Kidney (tissue), 13 donors: ENCODE measurements at regions not wholly inside any gene's neighbourhood (a gene's known extent, or its start where the extent isn't known, plus 50 kb on each side); places are given as distances from the start of the nearest gene placed in this dataset.
"Not testable (repeated sequence)": the region's sequence is repeated elsewhere in the genome, so short reads cannot be mapped to it uniquely, and the experiment has no call there.

Experiments
- DNase-seq, 5 donors: peaks; one replicate each; pipeline ENCODE4 v3.0.0-alpha.2; 2013 to 2020
- FAIRE-seq: peaks from 2 replicates; lab custom pipeline; 2012; peaks lifted over from hg19 to GRCh38; lab: Jason Lieb, UNC
- H3K27ac ChIP-seq, 2 donors: one replicate each; pipeline ENCODE4 v1.7.0; 2013; ENCODE audit warnings: low read depth in 2 of 2, low read length in 2 of 2, inconsistent platforms in 1 of 2
- H3K27me3 ChIP-seq: one replicate; pipeline ENCODE4 v1.7.1; 2013; ENCODE audit warnings: low read length, inconsistent platforms; ENCODE audit not compliant: control insufficient read depth, insufficient read depth
- H3K36me3 ChIP-seq, 3 donors: one replicate each; pipeline versions ENCODE4 v1.7.0 to v1.7.1; 2013; ENCODE audit warnings: low read length in 3 of 3, control low read depth in 1 of 3, inconsistent platforms in 1 of 3; ENCODE audit not compliant: insufficient read depth in 3 of 3, control insufficient read depth in 2 of 3
- H3K4me1 ChIP-seq, 3 donors: one replicate each; pipeline versions ENCODE4 v1.7.0 to v1.7.1; 2013; ENCODE audit warnings: low read length in 3 of 3, inconsistent platforms in 1 of 3, low read depth in 1 of 3; ENCODE audit not compliant: control insufficient read depth in 2 of 3, insufficient read depth in 2 of 3
- H3K4me3 ChIP-seq, 3 donors: one replicate each; pipeline versions ENCODE4 v1.7.0 to v1.8.1; 2013; ENCODE audit warnings: low read length in 3 of 3, control low read depth in 1 of 3, inconsistent platforms in 1 of 3
- H3K9ac ChIP-seq, 3 donors: one replicate each; pipeline versions ENCODE4 v1.7.0 to v1.7.1; 2013; ENCODE audit warnings: low read length in 3 of 3, control low read depth in 1 of 3, inconsistent platforms in 1 of 3
- H3K9me3 ChIP-seq, 3 donors: one replicate each; pipeline versions ENCODE4 v1.7.0 to v1.7.1; 2013; ENCODE audit warnings: low read length in 3 of 3, control low read depth in 1 of 3, inconsistent platforms in 1 of 3; ENCODE audit not compliant: control insufficient read depth in 2 of 3, insufficient read depth in 1 of 3
- intact Hi-C: fragments of 100-400 bp; cut with DNase I; formaldehyde crosslinking; loops from one replicate; pipeline ENCODE4 v1.11.1; 2022
- TF ChIP-seq, protein P1 (sequence below): IDR thresholded peaks from 3 replicates; pipeline ENCODE4 v1.5.1; 2012; ENCODE audit warnings: mild to moderate bottlenecking, moderate library complexity, borderline replicate concordance; ENCODE audit not compliant: insufficient read depth; ENCODE audit errors: extremely low read depth
- donor health status: control.
- donor health status: control.
- donor health status: control.
- donor health status: control.
- donor health status: control.
- donor health status: DM: yes; HTN: yes; CAD: no.
- donor health status: Normal renal cell carcinoma (clear cell type).

DNA sequence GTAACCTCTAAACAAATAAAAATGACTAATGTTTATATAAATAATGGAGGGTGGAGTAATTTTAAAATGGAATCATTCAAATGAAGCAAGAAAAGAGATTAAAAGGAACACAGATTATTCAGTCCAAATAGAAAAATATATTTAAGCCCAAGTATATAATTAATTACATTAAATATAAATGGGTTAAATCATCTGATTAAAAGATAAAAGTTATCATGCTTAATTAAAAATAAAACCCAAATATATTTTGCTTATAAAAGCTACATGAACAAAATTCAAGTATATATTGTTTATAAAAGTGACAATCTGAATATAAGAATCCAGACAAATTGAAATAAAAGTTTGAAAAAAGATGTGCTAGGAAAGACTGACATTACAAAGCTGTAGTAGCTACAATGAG is 63.9 kb upstream of the ACTRT2 start:
- FAIRE-seq: no peak
- no peak overlapping the region for H3K4me3 ChIP-seq
- intact Hi-C loops: no loop called here

GRCh38 chr1:2959881-2960280 is 61.4 kb upstream of the ACTRT2 start:
- H3K4me3 ChIP-seq, DNase-seq, H3K9me3 ChIP-seq, H3K27ac ChIP-seq, H3K36me3 ChIP-seq, intact Hi-C loops, H3K4me1 ChIP-seq, H3K9ac ChIP-seq, FAIRE-seq, H3K27me3 ChIP-seq: not testable (repeated sequence)

More for the DNA sequence above, 63.9 kb upstream of the ACTRT2 start:
- DNase-seq: no peak
- no peaks in the 10 kb centered on the region for H3K4me1 ChIP-seq
- no peak overlapping the region for H3K9ac ChIP-seq
- H3K9me3 ChIP-seq: peaks cover 0 to 12% (median 3%) of the 10 kb centered on the region in 3 donors
- no peaks in the 10 kb centered on the region for H3K27me3 ChIP-seq
- no peaks in the 10 kb centered on the region for H3K36me3 ChIP-seq
- TF ChIP-seq, protein P1, sequence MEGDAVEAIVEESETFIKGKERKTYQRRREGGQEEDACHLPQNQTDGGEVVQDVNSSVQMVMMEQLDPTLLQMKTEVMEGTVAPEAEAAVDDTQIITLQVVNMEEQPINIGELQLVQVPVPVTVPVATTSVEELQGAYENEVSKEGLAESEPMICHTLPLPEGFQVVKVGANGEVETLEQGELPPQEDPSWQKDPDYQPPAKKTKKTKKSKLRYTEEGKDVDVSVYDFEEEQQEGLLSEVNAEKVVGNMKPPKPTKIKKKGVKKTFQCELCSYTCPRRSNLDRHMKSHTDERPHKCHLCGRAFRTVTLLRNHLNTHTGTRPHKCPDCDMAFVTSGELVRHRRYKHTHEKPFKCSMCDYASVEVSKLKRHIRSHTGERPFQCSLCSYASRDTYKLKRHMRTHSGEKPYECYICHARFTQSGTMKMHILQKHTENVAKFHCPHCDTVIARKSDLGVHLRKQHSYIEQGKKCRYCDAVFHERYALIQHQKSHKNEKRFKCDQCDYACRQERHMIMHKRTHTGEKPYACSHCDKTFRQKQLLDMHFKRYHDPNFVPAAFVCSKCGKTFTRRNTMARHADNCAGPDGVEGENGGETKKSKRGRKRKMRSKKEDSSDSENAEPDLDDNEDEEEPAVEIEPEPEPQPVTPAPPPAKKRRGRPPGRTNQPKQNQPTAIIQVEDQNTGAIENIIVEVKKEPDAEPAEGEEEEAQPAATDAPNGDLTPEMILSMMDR: no peak
- H3K27ac ChIP-seq: no peak overlapping the region

GRCh38 chr1:2961081-2961480 is 60.2 kb upstream of the ACTRT2 start:
- FAIRE-seq: no peak
- DNase-seq: peak in 1 of 5 donors; percentile 12

GRCh38 chr1:2961661-2962060 is 59.6 kb upstream of the ACTRT2 start:
- FAIRE-seq (no peak), DNase-seq (peak in 1 of 5 donors; percentile 15)
- Histone ChIP-seq H3K27ac (no peak overlapping the region), H3K27me3 (no peaks in the 10 kb centered on the region), H3K4me1 (no peaks in the 10 kb centered on the region), H3K36me3 (no peaks in the 10 kb centered on the region), H3K9me3 (peaks cover 0 to 4% (median 3%) of the 10 kb centered on the region in 3 donors), H3K9ac (no peak overlapping the region), H3K4me3 (no peak overlapping the region)
- TF ChIP-seq, protein P1: no peak
- intact Hi-C loops: no loop called here

More at GRCh38 chr1:2961081-2961480, 60.2 kb upstream of the ACTRT2 start:
- H3K4me3 ChIP-seq: no peak overlapping the region
- peaks cover 0 to 4% (median 3%) of the 10 kb centered on the region in 3 donors for H3K9me3 ChIP-seq
- intact Hi-C loops: no loop called here
- H3K36me3 ChIP-seq: no peaks in the 10 kb centered on the region
- TF ChIP-seq, protein P1: no peak
- no peaks in the 10 kb centered on the region for H3K4me1 ChIP-seq
- H3K9ac ChIP-seq: no peak overlapping the region
- H3K27ac ChIP-seq: no peak overlapping the region
- H3K27me3 ChIP-seq: no peaks in the 10 kb centered on the region
